ENCODE measurements at regions not wholly inside any gene's neighbourhood (a gene's known extent, or its start where the extent isn't known, plus 50 kb on each side); places are given as distances from the start of the nearest gene placed in this dataset.

GRCh38 chrX:19202171-19202570 is 79.9 kb upstream of the ADGRG2 start:
- no peaks in the 10 kb centered on the region for H3K4me1 ChIP-seq (ENCODE audit: insufficient read depth, low read length, poor library complexity, severe bottlenecking)
- no peak for DNase-seq (ENCODE audit: low spot score)
- ChIA-PET POLR2A (ENCODE audit: low non-redundant PET) (no interaction called here), CTCF (no interaction called here)
- TF ChIP-seq CTCF (conservative IDR thresholded peaks at IDR 0.05; ENCODE audit: low read depth, low read length) (no peak), EZH2 (IDR thresholded peaks at IDR 0.05; ENCODE audit: borderline replicate concordance, low read depth, low read length, poor library complexity, severe bottlenecking) (no peak)
- no peak overlapping the region for H3K27ac ChIP-seq (ENCODE audit: low read depth, low read length, poor library complexity, severe bottlenecking)
- H3K4me3 ChIP-seq (ENCODE audit: low read depth, low read length, poor library complexity, severe bottlenecking), result no peak overlapping the region
- intact Hi-C loops (cut with micrococcal nuclease; ENCODE audit: unreplicated experiment), result no loop called here
- no peaks in the 10 kb centered on the region for H3K9me3 ChIP-seq (ENCODE audit: low read depth, low read length, poor library complexity, severe bottlenecking)
- H3K27me3 ChIP-seq (replicated peaks; ENCODE audit: insufficient read depth, low read depth, low read length, poor library complexity), result no peaks in the 10 kb centered on the region
- no TSS peak for BruUV-seq (replicated peaks)
- no peaks in the 10 kb centered on the region for H3K36me3 ChIP-seq (ENCODE audit: insufficient read depth, low read length, poor library complexity, severe bottlenecking)

GRCh38 chrX:19204636-19205035 is 82.4 kb upstream of the ADGRG2 start:
- POLR2A ChIA-PET (ENCODE audit: low non-redundant PET), result no interaction called here
- no peak overlapping the region for H3K4me3 ChIP-seq (ENCODE audit: low read depth, low read length, poor library complexity, severe bottlenecking)
- DNase-seq (ENCODE audit: low spot score), result no peak
- H3K9me3 ChIP-seq (ENCODE audit: low read depth, low read length, poor library complexity, severe bottlenecking), result no peaks in the 10 kb centered on the region
- H3K36me3 ChIP-seq (ENCODE audit: insufficient read depth, low read length, poor library complexity, severe bottlenecking), result no peaks in the 10 kb centered on the region
- CTCF ChIA-PET, result no interaction called here
- no peaks in the 10 kb centered on the region for H3K27me3 ChIP-seq (replicated peaks; ENCODE audit: insufficient read depth, low read depth, low read length, poor library complexity)
- no TSS peak for BruUV-seq (replicated peaks)
- no peaks in the 10 kb centered on the region for H3K4me1 ChIP-seq (ENCODE audit: insufficient read depth, low read length, poor library complexity, severe bottlenecking)
- H3K27ac ChIP-seq (ENCODE audit: low read depth, low read length, poor library complexity, severe bottlenecking), result no peak overlapping the region
- intact Hi-C loops (cut with micrococcal nuclease; ENCODE audit: unreplicated experiment), result no loop called here
- TF ChIP-seq EZH2 (IDR thresholded peaks at IDR 0.05; ENCODE audit: borderline replicate concordance, low read depth, low read length, poor library complexity, severe bottlenecking), result no peak
- no peak for TF ChIP-seq CTCF (conservative IDR thresholded peaks at IDR 0.05; ENCODE audit: low read depth, low read length)

GRCh38 chrX:19212037-19212436 is 89.8 kb upstream of the ADGRG2 start:
- Histone ChIP-seq H3K27me3 (replicated peaks; ENCODE audit: insufficient read depth, low read depth, low read length, poor library complexity) (no peaks in the 10 kb centered on the region), H3K9me3 (ENCODE audit: low read depth, low read length, poor library complexity, severe bottlenecking) (no peaks in the 10 kb centered on the region), H3K4me3 (ENCODE audit: low read depth, low read length, poor library complexity, severe bottlenecking) (no peak overlapping the region), H3K36me3 (ENCODE audit: insufficient read depth, low read length, poor library complexity, severe bottlenecking) (no peaks in the 10 kb centered on the region), H3K4me1 (ENCODE audit: insufficient read depth, low read length, poor library complexity, severe bottlenecking) (peaks cover 32% of the 10 kb centered on the region), H3K27ac (ENCODE audit: low read depth, low read length, poor library complexity, severe bottlenecking) (no peak overlapping the region)
- DNase-seq (ENCODE audit: low spot score), result no peak
- ChIA-PET CTCF (no interaction called here), POLR2A (ENCODE audit: low non-redundant PET) (no interaction called here)
- TF ChIP-seq CTCF (conservative IDR thresholded peaks at IDR 0.05; ENCODE audit: low read depth, low read length), result no peak
- no peak for TF ChIP-seq EZH2 (IDR thresholded peaks at IDR 0.05; ENCODE audit: borderline replicate concordance, low read depth, low read length, poor library complexity, severe bottlenecking)
- no TSS peak for BruUV-seq (replicated peaks)
- intact Hi-C loops (cut with micrococcal nuclease; ENCODE audit: unreplicated experiment), result no loop called here

Data from A673 (cell line).